NB4 (cell line): ENCODE measurements at regions not wholly inside any gene's neighbourhood (a gene's known extent, or its start where the extent isn't known, plus 50 kb on each side); places are given as distances from the start of the nearest gene placed in this dataset.

Experiments
- DNase-seq: peaks from one replicate; pipeline ENCODE4 v3.0.0; 2010; ENCODE audit warnings: low read depth
- H3K4me3 ChIP-seq: one replicate; pipeline ENCODE4 v1.5.1; 2011; ENCODE audit warnings: mild to moderate bottlenecking, low read depth, low read length, moderate library complexity
- CTCF ChIP-seq: IDR thresholded peaks from one replicate; pipeline ENCODE4 v1.5.1; 2012; ENCODE audit warnings: low read depth, low read length
- MYC ChIP-seq: IDR thresholded peaks from 2 replicates; pipeline ENCODE4 v1.6.1; 2011; ENCODE audit warnings: low read depth, low read length
- POLR2A ChIP-seq: IDR thresholded peaks from 2 replicates; pipeline ENCODE4 v1.6.1; 2011; ENCODE audit warnings: mild to moderate bottlenecking; ENCODE audit not compliant: insufficient read length; ENCODE audit errors: extremely low read depth
- TF ChIP-seq, protein P1 (sequence below): IDR thresholded peaks from 2 replicates; pipeline ENCODE4 v1.6.1; 2011; ENCODE audit warnings: low read depth, low read length

DNA sequence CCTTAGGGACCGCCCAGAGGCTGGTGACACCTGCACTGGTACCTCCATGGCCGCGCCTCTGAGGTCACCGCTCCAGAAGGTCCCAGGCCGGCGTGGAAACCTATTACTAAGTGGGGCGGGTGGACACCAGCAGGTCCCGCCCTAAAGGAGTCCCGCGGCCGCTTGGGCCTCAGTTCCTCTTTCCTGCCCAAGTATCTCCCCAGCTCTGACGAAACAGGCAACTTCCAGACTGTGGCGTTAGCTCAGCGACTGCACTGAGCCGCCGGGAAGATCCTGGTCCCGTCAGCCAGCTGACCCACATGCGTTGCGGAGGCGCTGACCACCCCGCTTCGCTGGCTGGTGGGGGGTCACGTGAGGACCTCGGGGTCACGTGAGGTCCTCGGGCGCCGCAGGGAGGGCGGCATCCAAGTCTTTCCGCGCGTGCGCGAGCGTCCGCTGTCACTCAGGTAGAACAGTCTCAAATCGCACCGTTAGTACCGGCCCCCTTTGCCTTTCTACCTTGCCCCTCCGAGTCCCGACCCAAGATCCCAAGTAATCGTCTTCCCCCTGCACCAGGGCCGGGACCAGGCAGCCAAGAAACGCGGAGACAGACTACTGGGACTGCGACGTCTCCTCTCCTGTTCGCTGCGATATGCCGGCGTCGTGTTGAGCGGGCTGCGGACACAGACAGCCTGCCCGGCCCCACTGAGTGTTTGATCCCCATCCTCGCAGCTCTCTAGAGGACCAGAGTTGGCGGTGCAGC is 53.7 kb upstream of the KDM4C start:
- peak overlapping the region; percentile 66 for H3K4me3 ChIP-seq
- TF ChIP-seq, protein P1, sequence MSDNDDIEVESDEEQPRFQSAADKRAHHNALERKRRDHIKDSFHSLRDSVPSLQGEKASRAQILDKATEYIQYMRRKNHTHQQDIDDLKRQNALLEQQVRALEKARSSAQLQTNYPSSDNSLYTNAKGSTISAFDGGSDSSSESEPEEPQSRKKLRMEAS: no peak
- TF ChIP-seq CTCF (no peak), POLR2A (no peak), MYC (no peak)
- peak; percentile 92 for DNase-seq

DNA sequence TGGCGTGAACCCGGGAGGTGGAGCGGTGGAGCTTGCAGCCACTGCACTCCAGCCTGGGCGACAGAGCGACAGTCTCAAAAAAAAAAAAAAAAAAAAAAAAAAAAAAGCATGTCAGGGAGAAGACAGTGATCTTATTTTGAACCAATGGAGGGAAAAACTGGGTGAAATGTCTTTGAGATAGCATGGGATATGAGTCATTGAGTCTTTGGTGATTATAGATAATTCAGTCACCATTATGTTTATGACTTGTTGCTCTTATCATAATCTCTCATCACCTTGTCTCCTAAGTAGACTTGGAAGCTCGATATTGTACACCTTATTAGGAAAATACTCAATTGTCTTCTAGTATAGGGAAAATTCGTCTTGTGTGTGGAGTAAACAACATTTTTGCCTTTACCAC is 55.1 kb upstream of the KDM4C start:
- DNase-seq: no peak
- no peak overlapping the region for H3K4me3 ChIP-seq
- TF ChIP-seq MYC: no peak
- TF ChIP-seq, protein P1: no peak
- no peak for TF ChIP-seq POLR2A
- no peak for TF ChIP-seq CTCF

DNA sequence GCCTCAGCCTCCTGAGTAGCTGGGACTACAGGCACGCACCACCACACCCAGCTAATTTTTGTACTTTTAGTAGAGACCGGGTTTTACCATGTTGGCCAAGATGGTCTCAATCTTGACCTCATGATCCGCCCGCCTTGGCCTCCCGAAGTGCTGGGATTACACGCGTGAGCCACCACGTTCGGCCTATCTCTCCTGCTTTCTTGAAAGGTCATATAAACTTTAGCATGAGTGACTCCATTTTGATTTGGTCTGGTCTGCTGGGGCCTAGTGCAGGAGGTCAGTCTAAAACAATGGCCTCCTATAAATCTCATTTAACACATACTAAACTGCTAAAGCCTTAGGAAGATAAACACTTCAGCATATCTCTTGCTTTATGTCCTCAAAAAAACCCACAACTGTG is 50.6 kb upstream of the GLDC start:
- no peak for DNase-seq
- no peak for TF ChIP-seq MYC
- TF ChIP-seq, protein P1: no peak
- no peak for TF ChIP-seq POLR2A
- TF ChIP-seq CTCF: no peak
- no peak overlapping the region for H3K4me3 ChIP-seq

GRCh38 chr9:6695121-6695814 is 49.7 kb upstream of the GLDC start:
- TF ChIP-seq POLR2A: no peak
- TF ChIP-seq, protein P1: no peak
- no peak overlapping the region for H3K4me3 ChIP-seq
- no peak for DNase-seq
